ENCODE measurements at regions not wholly inside any gene's neighbourhood (a gene's known extent, or its start where the extent isn't known, plus 50 kb on each side); places are given as distances from the start of the nearest gene placed in this dataset.

- no peak for DNase-seq
Observed at GRCh38 chr13:107906131-107906530, 309.2 kb downstream of the LIG4 start.

GRCh38 chr13:107901996-107902562, 313.3 kb downstream of the LIG4 start:
- DNase-seq = no peak

- DNase-seq = no peak
Observed at GRCh38 chr13:107901230-107901629, 314.1 kb downstream of the LIG4 start.

GRCh38 chr13:107900775-107901174, 314.6 kb downstream of the LIG4 start:
- DNase-seq = no peak

GRCh38 chr13:107886118-107886517, 329.2 kb downstream of the LIG4 start:
- no peak for DNase-seq

GRCh38 chr13:107884564-107884963, 330.8 kb downstream of the LIG4 start:
- DNase-seq = no peak

GRCh38 chr13:107883561-107884175, 331.7 kb downstream of the LIG4 start:
- DNase-seq = no peak

GRCh38 chr13:107882708-107883560, 332.4 kb downstream of the LIG4 start:
- no peak for DNase-seq

- no peak for DNase-seq
Observed at GRCh38 chr13:107881362-107881761, 334.0 kb downstream of the LIG4 start.

GRCh38 chr13:107874456-107874855, 340.9 kb downstream of the LIG4 start:
- DNase-seq = no peak

- DNase-seq = no peak
Observed at GRCh38 chr13:107873926-107874325, 341.4 kb downstream of the LIG4 start.

- no peak for DNase-seq
Observed at GRCh38 chr13:107870400-107870799, 344.9 kb downstream of the LIG4 start.

- DNase-seq = peak in 1 of 2 experiments; percentile 32
Observed at GRCh38 chr13:107867701-107868661, 347.4 kb downstream of the LIG4 start.

- DNase-seq = no peak
Observed at GRCh38 chr13:107866941-107867623, 348.3 kb downstream of the LIG4 start.

- no peak for DNase-seq
Observed at GRCh38 chr13:107866032-107866940, 349.1 kb downstream of the LIG4 start.

- DNase-seq = no peak
Observed at GRCh38 chr13:107865643-107866031, 349.7 kb downstream of the LIG4 start.

- DNase-seq = no peak
Observed at GRCh38 chr13:107865318-107865575, 350.1 kb downstream of the LIG4 start.

- DNase-seq = no peak
Observed at GRCh38 chr13:107864543-107865317, 350.6 kb downstream of the LIG4 start.

- DNase-seq = no peak
Observed at GRCh38 chr13:107860284-107860683, 355.1 kb downstream of the LIG4 start.

- DNase-seq = no peak
Observed at GRCh38 chr13:107854880-107855279, 360.5 kb downstream of the LIG4 start.

GRCh38 chr13:107852072-107852471, 363.3 kb downstream of the LIG4 start:
- no peak for DNase-seq

All from cerebellar nuclear complex (tissue), 1 donor.